Epidermal melanocyte (primary cell): ENCODE measurements at regions not wholly inside any gene's neighbourhood (a gene's known extent, or its start where the extent isn't known, plus 50 kb on each side); places are given as distances from the start of the nearest gene placed in this dataset.

Source experiments
- DNase-seq: peaks from one replicate; pipeline ENCODE4 v3.0.0; 2011; ENCODE audit warnings: low spot score; ENCODE audit not compliant: insufficient read length

GRCh38 chr5:124330595-124331220 is 415.7 kb downstream of the ZNF608 start:
- no peak for DNase-seq

- no peak for DNase-seq
Measured at GRCh38 chr5:124328201-124328600, 418.2 kb downstream of the ZNF608 start.

GRCh38 chr5:124318661-124319060 is 427.8 kb downstream of the ZNF608 start:
- no peak for DNase-seq

GRCh38 chr5:124317451-124317850 is 429.0 kb downstream of the ZNF608 start:
- no peak for DNase-seq

GRCh38 chr5:124315741-124316415 is 430.6 kb downstream of the ZNF608 start:
- no peak for DNase-seq

- no peak for DNase-seq
Measured at GRCh38 chr5:124310453-124310852, 436.0 kb downstream of the ZNF608 start.

GRCh38 chr5:124309241-124309980 is 437.0 kb downstream of the ZNF608 start:
- DNase-seq, result no peak

- DNase-seq, result no peak
Measured at GRCh38 chr5:124303366-124303765, 443.1 kb downstream of the ZNF608 start.

GRCh38 chr5:124302533-124302932 is 443.9 kb downstream of the ZNF608 start:
- no peak for DNase-seq

GRCh38 chr5:124301850-124302249 is 444.6 kb downstream of the ZNF608 start:
- no peak for DNase-seq

GRCh38 chr5:124300815-124301621 is 445.4 kb downstream of the ZNF608 start:
- no peak for DNase-seq

- no peak for DNase-seq
Measured at GRCh38 chr5:124297826-124298225, 448.6 kb downstream of the ZNF608 start.

GRCh38 chr5:124292322-124292855 is 454.1 kb downstream of the ZNF608 start:
- no peak for DNase-seq

- DNase-seq, result no peak
Measured at GRCh38 chr5:124289641-124290311, 456.7 kb downstream of the ZNF608 start.

- no peak for DNase-seq
Measured at GRCh38 chr5:124289130-124289529, 457.3 kb downstream of the ZNF608 start.

GRCh38 chr5:124287813-124288212 is 458.6 kb downstream of the ZNF608 start:
- DNase-seq, result no peak

- DNase-seq, result no peak
Measured at GRCh38 chr5:124285733-124286132, 460.7 kb downstream of the ZNF608 start.

- DNase-seq, result no peak
Measured at GRCh38 chr5:124285071-124285470, 461.4 kb downstream of the ZNF608 start.

- DNase-seq, result no peak
Measured at GRCh38 chr5:124283031-124283430, 463.4 kb downstream of the ZNF608 start.

GRCh38 chr5:124280079-124280478 is 466.4 kb downstream of the ZNF608 start:
- DNase-seq, result no peak
